ENCODE measurements at regions not wholly inside any gene's neighbourhood (a gene's known extent, or its start where the extent isn't known, plus 50 kb on each side); places are given as distances from the start of the nearest gene placed in this dataset.

DNA sequence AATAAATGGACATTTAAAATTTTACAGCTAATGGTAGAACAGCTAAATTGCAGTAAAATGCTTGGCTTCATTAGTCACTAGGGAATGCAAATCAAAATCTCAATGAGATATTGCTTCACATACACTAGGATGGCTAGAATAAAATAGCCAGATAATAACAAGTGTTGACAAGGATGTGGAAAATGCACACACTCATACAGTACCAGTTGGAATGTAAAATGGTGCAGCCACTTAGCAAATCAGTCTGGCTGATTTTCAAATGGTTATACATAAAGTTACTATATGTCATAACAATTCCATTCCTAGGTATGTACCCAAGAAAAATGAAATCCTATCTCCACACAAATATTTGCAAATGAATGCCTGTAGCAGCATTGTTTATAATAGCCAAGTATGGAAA, 452.1 kb downstream of the HDGFL1 start:
- DNase-seq (ENCODE audit: low spot score): no peak

DNA sequence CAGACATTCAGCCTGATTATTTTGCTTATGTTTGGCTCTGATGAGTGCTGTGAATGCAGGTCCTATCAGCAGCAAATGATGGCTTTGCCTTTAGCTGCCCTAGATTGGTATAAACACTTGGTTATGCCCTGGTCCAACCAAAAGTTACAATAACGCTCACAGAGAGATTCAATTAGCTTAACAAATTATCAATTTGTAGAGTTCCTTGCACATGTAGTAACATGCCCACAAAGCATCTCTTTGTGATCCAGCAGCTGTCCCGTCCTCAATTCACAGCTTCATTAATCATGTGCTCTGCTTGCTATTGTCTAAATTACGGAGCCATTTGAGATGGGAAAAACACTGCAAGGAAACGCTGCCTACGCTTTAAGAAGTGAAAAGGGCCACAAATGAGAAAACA, 457.9 kb downstream of the HDGFL1 start:
- DNase-seq (ENCODE audit: low spot score): no peak

DNA sequence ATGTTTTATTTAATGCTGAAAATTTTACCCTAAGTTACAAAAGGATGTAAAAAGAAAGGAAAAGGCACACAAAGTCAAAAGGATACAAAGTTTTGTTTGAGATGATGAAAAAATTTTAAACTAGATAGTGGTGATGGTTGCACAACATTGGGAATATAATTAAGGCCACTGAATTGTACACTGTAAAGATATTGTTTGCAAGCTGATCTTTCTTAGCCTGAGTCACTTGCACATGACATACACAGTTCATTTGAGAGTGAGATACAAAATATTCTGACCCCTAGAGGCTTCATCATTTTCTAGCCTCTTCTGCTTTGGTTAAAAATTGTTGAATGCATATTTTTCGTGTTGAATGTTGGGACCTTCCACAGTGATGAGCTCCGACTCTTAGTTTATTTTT, 462.6 kb downstream of the HDGFL1 start:
- DNase-seq (ENCODE audit: low spot score): no peak

DNA sequence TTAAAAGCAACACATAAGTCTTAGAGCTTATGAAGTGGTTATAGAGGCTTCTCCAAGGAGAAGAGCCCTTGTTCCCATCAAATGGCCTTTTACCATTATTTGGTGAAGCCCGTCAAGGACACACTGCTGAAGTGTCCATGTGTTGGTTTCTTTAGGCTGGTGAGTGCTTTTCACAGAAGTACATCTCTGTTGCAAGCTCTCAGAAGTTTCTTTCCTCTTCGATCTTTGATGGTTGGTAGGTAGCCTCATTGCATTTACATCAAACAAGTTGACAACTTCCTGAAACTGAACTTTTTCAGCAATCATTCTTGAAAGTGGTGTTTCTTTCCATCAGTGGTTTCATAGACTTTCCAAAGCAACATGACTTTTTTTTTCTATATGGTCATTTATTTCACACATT, 465.6 kb downstream of the HDGFL1 start:
- no peak for DNase-seq (ENCODE audit: low spot score)

- no peak for DNase-seq (ENCODE audit: low spot score)
Observed at GRCh38 chr6:23036406-23036983, 467.1 kb downstream of the HDGFL1 start.

GRCh38 chr6:23040899-23041298, 471.5 kb downstream of the HDGFL1 start:
- no peak for DNase-seq (ENCODE audit: low spot score)

DNA sequence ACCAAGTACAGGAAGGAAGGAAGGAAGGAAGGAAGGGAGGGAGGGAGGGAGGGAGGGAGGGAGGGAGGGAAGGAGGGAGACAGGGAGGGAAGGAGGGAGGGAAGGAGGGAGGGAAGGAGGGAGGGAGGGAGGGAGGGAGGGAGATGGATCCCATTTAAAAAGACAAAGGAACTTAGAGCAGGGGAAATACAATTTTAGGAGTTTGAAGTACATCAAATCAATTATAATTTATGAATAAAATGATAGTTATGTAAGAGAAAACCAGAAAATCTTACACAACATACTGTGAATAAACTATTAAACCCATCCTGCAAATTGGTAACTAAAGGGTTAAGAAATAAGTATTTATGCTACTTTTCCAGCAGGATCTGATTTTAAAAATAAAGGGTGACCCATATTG, 475.9 kb downstream of the HDGFL1 start:
- DNase-seq (ENCODE audit: low spot score): no peak

- no peak for DNase-seq (ENCODE audit: low spot score)
Observed at GRCh38 chr6:23055523-23055922, 486.2 kb downstream of the HDGFL1 start.

DNA sequence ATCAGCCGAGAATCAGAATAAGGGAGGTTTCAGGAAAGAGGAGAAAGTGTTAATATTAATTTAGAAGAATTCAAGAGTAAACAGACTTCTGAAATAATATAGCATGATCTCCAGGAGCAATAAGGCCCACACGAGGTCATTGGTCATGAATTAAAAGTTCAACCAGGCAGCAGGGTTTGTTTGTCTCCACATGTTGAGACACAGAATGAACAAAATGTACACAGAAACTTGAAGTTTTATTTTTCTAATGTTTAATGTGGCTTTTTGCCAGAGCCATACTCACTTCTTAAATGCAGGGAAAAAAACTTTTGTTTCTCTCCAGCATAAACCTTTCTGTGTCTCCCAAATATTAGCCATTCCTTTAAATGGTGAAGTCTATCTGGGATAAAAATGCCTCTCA, 504.5 kb downstream of the HDGFL1 start:
- DNase-seq (ENCODE audit: low spot score): no peak

- DNase-seq (ENCODE audit: low spot score): no peak
Observed at GRCh38 chr6:23077772-23078171, 508.4 kb downstream of the HDGFL1 start.

DNA sequence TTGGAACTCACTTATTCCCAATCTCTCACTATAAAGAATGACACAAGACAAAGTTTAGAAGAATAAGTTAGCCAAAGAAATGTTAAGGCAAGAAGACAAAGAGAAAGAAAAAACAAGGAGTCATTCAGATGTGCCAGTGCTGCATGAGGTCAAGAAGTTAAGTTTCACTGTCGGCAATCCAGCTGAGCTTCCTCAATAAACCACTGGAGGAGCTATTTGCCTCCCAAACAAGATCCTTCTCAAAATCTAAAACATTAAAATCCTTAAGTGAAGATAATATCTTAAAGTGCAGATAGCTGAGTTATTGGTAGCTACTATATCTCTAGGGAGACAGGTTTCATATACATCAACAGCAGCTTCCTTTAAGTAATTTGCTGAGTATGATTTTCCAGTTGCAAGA, 512.3 kb downstream of the HDGFL1 start:
- DNase-seq (ENCODE audit: low spot score): no peak

DNA sequence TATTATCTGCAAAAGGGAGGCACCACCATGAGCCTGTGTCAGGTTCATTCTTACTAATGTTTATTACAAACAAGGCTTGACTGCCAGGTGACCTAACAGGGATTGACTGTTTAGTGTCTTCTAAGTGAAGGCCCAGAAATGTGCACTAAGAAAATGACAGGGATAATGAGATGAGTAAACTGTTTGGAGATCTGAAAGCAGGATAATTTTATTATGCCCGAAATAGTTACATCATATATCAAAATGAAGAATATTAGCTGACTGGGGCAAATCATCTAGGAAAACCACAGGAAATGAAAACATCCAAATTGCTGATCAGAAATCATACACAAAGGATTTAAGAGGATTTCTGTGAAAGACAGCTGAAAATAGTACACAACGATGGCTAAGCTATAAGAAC, 516.7 kb downstream of the HDGFL1 start:
- no peak for DNase-seq (ENCODE audit: low spot score)

DNA sequence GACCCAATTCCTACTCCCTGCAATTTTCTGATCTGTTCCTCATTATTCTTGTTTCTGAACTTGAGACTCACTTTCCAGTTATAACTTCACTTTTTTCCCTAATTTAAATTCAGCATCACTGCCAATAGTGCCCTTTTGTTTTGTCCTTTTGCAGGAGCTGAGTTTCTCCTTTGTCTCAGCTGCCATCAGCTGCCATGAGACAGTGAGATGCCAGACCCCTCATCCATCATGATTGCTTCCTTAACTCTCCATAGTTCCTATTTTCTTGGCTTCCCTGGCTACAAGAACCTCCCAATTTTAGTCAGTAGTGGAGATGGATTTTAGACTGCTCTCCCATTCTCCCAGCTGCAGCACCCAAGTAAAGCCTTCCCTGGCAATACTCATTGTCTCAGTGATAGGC, 518.1 kb downstream of the HDGFL1 start:
- no peak for DNase-seq (ENCODE audit: low spot score)

DNA sequence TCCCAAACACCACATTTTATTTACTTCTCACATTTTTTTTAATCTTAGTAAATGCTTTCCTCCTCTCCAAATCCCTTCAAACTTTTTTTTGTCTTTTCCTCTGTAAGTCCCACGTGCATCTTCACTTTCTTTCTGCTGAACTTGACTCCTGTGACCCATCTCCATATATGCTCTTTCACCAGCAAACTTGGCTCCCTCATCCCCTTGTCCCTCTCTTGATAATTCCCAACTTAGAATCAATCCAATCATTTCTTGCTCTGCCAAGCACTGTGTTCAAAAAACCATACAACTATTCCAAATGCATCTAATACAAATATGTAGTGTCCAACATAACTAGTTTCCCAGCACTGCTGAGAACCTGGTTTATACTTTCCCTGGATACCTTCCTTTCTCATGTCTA, 519.4 kb downstream of the HDGFL1 start:
- no peak for DNase-seq (ENCODE audit: low spot score)

DNA sequence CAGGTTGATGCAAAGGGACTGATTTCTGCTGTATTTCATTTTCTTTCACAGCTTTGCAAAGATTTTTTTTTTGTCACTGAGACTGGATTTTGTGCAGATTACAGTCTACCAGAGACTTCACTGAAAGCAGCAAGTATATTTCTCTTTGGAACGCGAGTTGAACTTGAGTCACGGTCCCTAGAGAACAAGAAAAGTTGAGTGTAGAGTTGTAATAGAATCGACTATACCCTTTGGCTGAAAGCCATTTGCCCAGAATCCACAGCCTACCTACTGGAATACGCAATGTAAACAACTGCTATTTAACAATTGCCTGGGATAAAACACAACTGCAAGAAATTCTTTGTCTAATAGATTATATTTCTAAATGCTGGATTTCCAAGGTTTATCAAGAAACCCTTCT, 520.6 kb downstream of the HDGFL1 start:
- DNase-seq (ENCODE audit: low spot score): no peak

- DNase-seq (ENCODE audit: low spot score): no peak
Observed at GRCh38 chr6:23091795-23092194, 522.4 kb downstream of the HDGFL1 start.

- DNase-seq (ENCODE audit: low spot score): no peak
Observed at GRCh38 chr6:23096876-23097275, 527.5 kb downstream of the HDGFL1 start.

GRCh38 chr6:23097566-23097965, 528.2 kb downstream of the HDGFL1 start:
- DNase-seq (ENCODE audit: low spot score): no peak

- DNase-seq (ENCODE audit: low spot score): no peak
Observed at GRCh38 chr6:23106951-23107350, 537.6 kb downstream of the HDGFL1 start.

DNA sequence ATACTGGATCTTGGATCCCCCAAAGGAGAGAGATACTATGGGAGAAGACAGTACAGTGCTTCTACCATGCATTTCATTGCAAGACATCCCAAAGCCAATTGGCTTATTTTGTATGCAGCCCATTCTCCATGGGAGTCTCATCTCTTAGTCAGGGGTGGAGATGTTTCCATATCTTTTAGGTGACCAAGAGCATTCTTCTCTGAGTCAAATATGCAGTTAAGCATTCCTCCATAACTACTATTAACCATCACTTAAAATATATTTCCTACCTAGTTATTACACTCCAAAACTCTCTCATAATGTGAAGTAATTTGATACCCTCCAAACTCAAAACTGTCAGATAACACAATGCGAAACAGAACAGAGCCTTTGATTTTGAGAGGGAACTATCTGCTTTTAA, 542.6 kb downstream of the HDGFL1 start:
- DNase-seq (ENCODE audit: low spot score): no peak

GRCh38 chr6:23114812-23115504, 545.6 kb downstream of the HDGFL1 start:
- no peak for DNase-seq (ENCODE audit: low spot score)

DNA sequence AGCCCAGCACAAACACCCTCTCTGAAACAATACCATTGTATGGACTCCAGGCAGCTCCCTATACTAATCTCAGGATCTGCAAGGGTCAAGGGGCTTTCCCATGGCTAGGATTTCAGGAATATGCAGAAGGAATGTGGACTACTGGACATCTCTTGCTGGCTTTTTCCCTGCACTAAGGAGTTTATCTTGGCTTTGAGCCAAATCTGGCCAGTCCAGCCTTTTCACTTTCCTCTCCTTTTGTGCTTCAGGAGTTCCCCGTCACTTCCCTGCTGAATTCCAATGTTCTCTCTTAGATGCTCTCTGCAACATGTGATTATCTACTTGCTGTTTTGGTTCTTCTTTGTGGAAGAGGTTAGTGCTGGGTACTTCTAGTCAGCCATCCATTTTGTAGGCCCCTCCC, 568.2 kb downstream of the HDGFL1 start:
- DNase-seq (ENCODE audit: low spot score): no peak

- no peak for DNase-seq (ENCODE audit: low spot score)
Observed at GRCh38 chr6:23140871-23141270, 571.5 kb downstream of the HDGFL1 start.

GRCh38 chr6:23145781-23146180, 576.4 kb downstream of the HDGFL1 start:
- no peak for DNase-seq (ENCODE audit: low spot score)
